Tongue (tissue), 1 donor: ENCODE measurements at regions not wholly inside any gene's neighbourhood (a gene's known extent, or its start where the extent isn't known, plus 50 kb on each side); places are given as distances from the start of the nearest gene placed in this dataset.
"Not testable (repeated sequence)": the region's sequence is repeated elsewhere in the genome, so short reads cannot be mapped to it uniquely, and the experiment has no call there.

Experiments used
- DNase-seq: peaks from one replicate; pipeline ENCODE4 v3.0.0-alpha.2; 2015

DNA sequence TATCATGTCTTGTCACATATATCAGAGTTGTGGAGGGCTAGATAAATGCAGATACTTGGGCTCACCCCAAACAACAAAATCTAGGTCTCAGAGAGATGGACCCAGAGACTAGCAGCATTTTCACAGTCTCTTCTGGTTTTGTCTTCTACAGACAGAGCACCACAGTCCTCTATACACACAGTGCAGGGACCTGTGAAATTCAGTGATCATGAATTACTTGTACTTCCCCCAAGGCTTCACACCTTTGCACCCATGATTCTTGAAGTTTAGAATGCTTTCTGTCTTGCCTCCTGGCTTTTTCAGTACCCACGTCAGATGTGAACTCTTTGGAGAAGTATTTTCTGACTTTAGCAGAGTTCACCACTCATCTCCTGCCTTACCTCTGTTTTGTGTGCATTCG lies 371.5 kb upstream of the PRR16 start:
- no peak for DNase-seq

GRCh38 chr5:120093178-120093577 lies 370.9 kb upstream of the PRR16 start:
- no peak for DNase-seq

DNA sequence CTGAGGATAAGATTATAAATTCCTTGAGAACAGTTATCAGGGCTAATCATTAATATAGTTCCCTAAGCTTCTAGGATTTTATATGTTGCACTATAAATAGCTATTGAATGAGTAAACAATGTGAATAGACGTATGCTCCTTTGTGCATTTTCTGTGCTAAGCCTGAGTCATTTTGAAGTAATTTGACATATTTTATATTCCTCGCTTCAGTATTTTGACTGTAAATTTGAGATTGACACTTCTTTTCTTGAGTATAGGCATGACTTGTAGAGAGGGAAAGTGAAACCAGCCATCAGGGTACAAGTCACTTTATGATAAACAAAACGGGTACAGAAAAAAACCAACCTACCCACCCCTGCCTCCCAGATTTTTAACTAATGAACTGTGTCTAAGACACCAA lies 367.7 kb upstream of the PRR16 start:
- no peak for DNase-seq

- DNase-seq: no peak
Measured at GRCh38 chr5:120098426-120098825, 365.7 kb upstream of the PRR16 start.

DNA sequence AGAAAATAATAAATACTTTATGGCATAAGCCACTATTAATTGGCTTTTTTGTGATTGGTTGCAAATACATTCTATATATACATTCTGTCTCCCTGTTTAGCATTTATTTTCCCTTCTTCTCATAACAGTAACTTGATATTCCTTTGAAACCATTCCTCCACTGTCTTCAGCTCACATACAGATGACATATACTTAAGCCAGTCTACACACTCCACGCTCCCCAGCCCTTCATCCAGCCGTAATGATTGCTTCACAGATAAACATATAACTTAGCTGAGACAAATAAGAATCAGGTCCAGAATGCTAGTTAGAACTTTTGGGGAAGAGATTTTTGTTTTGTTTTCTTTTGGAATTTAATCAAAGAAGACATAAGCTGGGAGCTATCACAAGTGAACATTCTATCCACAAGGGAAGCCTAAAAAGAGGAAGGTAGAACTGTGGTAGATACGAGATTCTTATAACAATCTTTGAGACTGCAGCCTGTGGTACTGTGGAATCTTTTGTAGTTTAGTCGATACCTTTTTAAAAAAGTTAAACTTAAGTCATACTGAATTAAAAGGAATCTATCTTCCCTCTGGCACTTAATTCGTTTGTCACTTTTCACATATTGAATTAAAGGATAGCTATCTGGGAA lies 365.1 kb upstream of the PRR16 start:
- DNase-seq: peak; percentile 9

DNA sequence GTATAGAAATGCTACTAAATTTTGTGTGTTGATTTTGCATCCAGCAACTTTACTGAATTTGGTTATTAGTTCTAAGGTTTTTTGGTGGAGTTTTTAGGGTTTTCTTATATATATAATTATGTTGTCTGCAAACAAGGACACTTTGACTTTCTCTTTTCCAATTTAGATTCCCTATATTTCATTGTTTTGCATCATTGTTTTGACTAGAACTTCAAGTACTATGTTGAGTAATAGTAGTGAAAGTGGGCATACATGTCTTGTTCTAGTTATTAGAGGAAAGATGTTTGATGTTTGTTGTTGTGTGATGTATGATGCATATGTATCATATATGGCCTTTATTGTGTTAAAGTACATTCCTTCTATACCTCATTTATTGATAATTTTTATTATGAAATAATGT lies 362.3 kb upstream of the PRR16 start:
- no peak for DNase-seq

GRCh38 chr5:120103495-120103894 lies 360.6 kb upstream of the PRR16 start:
- no peak for DNase-seq

GRCh38 chr5:120106912-120107525 lies 357.1 kb upstream of the PRR16 start:
- DNase-seq: no peak

DNA sequence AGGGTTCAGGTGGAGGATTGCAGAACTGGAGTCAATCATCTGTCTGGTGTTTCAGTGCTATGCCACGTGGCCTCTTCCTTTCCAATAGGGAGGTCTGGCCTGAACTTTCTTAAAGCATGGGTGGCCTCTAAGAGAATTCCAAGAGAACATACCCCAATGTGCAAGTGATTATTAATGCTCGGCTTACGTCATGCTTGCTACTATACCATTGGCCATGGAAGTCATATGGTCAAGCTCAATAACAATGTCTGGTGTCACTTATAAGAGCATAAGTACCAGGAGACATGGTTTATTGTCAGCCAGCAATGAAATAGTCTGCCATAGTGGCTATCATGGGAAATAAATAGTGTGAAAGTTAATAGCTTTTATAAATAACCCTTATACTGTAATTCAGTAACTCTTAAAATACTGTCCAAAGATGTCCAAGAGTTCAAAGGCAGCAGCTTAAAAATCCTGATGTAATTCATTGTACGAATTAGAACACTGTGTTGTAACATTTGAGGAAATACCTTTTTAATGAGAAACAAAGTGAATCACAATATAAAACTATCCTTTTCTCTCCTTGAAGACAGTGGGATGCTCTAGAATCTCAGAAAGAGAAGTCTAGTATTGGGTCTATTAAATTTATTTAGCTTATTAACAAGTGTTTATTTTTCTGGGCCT lies 355.4 kb upstream of the PRR16 start:
- DNase-seq: no peak

- DNase-seq: no peak
Measured at GRCh38 chr5:120122703-120123102, 341.4 kb upstream of the PRR16 start.

GRCh38 chr5:120124031-120124430 lies 340.1 kb upstream of the PRR16 start:
- DNase-seq: no peak

DNA sequence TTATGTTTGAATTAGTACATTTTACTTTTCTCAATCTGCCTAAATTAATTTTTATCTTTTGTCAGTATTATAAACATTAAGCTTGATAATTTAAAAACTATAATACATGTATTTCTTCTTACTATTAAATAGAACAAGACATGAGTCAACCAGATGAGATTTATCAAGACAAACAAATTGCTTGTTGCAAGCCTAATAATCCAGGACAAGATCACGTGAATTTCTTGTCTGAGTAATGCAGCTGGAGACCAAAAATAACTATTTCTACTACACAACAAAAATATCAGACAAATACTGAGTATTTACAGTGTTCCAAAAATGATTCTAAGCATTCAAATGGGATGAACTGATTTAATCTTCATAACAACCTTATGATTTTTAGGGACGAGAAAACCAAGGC lies 339.1 kb upstream of the PRR16 start:
- DNase-seq: no peak

DNA sequence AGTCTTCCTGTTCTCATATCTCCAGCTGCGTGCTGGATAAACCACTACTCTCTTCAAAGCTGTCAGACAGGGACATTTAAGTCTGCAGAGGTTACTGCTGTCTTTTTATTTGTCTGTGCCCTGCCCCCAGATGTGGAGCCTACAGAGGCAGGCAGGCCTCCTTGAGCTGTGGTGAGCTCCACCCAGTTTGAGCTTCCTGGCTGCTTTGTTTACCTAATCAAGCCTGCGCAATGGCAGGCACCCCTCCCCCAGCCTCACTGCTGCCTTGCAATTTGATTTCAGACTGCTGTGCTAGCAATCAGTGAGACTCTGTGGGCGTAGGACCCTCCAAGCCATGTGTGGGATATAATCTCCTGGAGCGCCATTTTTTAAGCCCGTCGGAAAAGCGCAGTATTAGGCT lies 331.8 kb upstream of the PRR16 start:
- not testable (repeated sequence) for DNase-seq

GRCh38 chr5:120134944-120135343 lies 329.2 kb upstream of the PRR16 start:
- DNase-seq: no peak

- DNase-seq: no peak
Measured at GRCh38 chr5:120137582-120137981, 326.5 kb upstream of the PRR16 start.

DNA sequence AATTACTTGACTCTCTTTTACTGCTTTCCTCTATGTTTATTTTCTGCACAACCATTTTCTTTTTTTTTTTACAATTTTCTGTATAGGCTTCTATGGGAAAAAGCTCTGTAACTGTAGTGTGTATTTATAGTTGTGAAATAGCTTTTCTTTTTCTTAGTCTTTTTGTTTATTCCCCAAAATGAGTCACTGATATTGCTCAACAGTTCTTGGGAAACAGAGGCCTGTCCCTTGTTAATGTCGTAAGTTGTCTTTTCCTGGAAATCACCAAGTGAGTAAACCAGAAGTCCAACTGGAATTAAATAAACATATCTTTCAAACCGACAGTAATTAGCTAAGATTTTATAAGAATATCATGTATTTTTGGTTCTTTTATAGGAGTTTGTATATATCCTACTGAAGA lies 325.1 kb upstream of the PRR16 start:
- peak; percentile 64 for DNase-seq

GRCh38 chr5:120140501-120140900 lies 323.6 kb upstream of the PRR16 start:
- DNase-seq: no peak

DNA sequence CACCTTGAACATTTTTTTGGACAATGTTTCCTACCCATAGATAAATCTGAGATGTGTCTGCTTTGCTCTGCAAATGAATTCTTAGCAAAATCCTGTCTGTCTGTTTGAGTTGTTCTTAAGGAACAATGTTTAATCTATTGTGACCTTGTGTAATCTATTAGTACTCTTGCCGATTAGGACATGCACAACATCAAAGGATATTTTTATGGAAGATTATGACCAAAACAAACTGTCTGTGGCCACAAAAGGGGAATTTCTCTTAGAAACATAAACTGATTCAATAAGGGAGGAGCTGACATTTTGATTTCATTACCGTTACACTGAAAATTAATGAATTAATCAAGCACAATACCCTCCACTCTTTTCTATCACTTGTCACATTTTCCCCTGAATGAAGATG lies 323.0 kb upstream of the PRR16 start:
- no peak for DNase-seq

GRCh38 chr5:120146787-120147186 lies 317.3 kb upstream of the PRR16 start:
- DNase-seq: no peak

- not testable (repeated sequence) for DNase-seq
Measured at GRCh38 chr5:120147911-120148310, 316.2 kb upstream of the PRR16 start.

DNA sequence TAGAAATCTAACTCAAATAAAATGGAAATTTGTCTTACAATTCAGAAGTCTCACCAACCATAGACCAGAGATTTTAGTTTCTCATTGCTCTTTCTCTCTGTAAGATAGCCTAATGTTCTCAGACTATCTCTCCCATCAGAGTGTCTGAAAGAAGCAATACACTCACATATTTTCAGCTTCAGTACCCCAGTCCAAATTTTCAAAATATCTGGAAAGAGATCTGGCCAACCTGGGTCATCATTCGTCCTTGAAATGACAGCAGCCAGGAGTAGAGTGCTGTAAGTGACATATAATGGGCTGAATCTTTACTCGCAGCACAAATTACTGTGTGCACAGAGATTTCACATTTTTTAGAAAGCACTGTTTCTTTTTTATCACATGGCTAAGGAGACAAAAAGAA lies 313.3 kb upstream of the PRR16 start:
- DNase-seq: no peak

DNA sequence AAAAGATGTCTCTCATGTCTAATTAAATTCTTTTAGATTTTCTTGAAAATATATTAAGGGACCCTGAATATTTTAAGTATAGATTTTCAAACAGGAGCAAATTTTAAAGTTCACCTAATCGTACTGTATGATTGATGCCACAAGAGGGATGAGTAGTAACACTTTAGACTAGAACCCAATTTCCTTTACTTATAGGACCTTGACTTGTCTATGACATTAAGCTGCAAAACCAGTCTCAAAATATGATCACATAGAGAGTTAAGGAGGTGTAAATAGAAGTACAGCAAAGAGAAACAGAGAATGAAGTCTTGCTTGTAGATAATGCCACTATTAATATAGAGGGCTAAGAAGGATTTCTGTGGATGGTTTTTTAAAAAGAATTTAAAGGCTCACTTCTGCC lies 312.9 kb upstream of the PRR16 start:
- no peak for DNase-seq

GRCh38 chr5:120151825-120152224 lies 312.3 kb upstream of the PRR16 start:
- DNase-seq: no peak

- no peak for DNase-seq
Measured at GRCh38 chr5:120152472-120152871, 311.6 kb upstream of the PRR16 start.
